ENCODE measurements at regions not wholly inside any gene's neighbourhood (a gene's known extent, or its start where the extent isn't known, plus 50 kb on each side); places are given as distances from the start of the nearest gene placed in this dataset.

- Histone ChIP-seq H3K36me3 (no peaks in the 10 kb centered on the region), H3K27ac (no peak overlapping the region), H3K27me3 (no peaks in the 10 kb centered on the region), H3K9me3 (no peaks in the 10 kb centered on the region), H3K4me3 (no peak overlapping the region), H3K4me1 (no peaks in the 10 kb centered on the region)
- no peak for DNase-seq (ENCODE audit: low spot score in 2 of 2)
- TF ChIP-seq, protein P1, sequence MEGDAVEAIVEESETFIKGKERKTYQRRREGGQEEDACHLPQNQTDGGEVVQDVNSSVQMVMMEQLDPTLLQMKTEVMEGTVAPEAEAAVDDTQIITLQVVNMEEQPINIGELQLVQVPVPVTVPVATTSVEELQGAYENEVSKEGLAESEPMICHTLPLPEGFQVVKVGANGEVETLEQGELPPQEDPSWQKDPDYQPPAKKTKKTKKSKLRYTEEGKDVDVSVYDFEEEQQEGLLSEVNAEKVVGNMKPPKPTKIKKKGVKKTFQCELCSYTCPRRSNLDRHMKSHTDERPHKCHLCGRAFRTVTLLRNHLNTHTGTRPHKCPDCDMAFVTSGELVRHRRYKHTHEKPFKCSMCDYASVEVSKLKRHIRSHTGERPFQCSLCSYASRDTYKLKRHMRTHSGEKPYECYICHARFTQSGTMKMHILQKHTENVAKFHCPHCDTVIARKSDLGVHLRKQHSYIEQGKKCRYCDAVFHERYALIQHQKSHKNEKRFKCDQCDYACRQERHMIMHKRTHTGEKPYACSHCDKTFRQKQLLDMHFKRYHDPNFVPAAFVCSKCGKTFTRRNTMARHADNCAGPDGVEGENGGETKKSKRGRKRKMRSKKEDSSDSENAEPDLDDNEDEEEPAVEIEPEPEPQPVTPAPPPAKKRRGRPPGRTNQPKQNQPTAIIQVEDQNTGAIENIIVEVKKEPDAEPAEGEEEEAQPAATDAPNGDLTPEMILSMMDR (IDR thresholded peaks at IDR 0.05): no peak
- intact Hi-C loops (cut with DNase I): no loop called here
Observed at GRCh38 chr20:60963146-60963545, 288.9 kb upstream of the CDH4 start.

DNA sequence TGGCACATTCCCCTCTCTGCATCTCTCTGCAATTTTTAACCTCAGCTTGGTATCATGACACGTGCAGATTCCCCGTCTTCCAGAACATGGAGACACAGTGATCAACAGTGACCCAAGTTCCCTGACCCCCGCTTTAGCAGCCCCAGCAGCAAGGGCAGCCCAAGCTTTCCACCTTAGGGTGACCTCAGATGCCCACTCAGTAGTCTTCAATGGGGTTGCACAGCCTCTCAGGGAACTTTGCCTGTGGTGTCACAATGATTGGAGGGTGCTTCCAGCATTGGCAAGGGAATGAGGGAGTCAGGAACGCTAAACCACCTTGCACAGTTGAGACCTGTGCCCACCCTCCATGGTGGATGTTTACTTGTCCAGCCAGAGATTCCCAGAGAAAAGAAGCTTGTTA is 287.1 kb upstream of the CDH4 start:
- Histone ChIP-seq H3K9me3 (no peaks in the 10 kb centered on the region), H3K4me1 (no peaks in the 10 kb centered on the region), H3K4me3 (no peak overlapping the region), H3K27ac (no peak overlapping the region), H3K36me3 (no peaks in the 10 kb centered on the region), H3K27me3 (no peaks in the 10 kb centered on the region)
- intact Hi-C loops (cut with DNase I): no loop called here
- TF ChIP-seq, protein P1 (IDR thresholded peaks at IDR 0.05): no peak
- DNase-seq (ENCODE audit: low spot score in 2 of 2): no peak

DNA sequence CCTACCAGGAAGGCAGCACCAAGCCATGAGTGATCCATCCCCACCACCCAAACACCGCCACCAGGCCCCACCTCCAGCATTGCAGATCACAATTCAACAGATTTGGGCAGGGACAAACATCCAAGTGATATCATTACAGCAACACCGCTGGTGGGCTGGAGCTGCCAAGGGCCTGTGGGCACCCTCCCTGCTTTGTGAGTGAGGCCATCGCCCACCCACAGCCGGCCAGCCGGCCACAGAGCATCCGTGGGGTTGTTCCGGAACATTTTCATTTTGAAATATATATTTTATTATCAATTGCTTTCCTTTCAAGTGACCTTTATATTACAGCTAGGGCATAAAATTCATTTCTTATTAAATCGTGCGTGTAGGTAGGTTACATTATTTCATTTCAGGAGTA is 286.0 kb upstream of the CDH4 start:
- Histone ChIP-seq H3K4me1 (no peaks in the 10 kb centered on the region), H3K4me3 (no peak overlapping the region), H3K27ac (no peak overlapping the region), H3K27me3 (no peaks in the 10 kb centered on the region), H3K36me3 (no peaks in the 10 kb centered on the region), H3K9me3 (no peaks in the 10 kb centered on the region)
- no peak for DNase-seq (ENCODE audit: low spot score in 2 of 2)
- TF ChIP-seq, protein P1 (IDR thresholded peaks at IDR 0.05): no peak
- intact Hi-C loops (cut with DNase I): no loop called here

- Histone ChIP-seq H3K4me3 (no peak overlapping the region), H3K9me3 (no peaks in the 10 kb centered on the region), H3K36me3 (no peaks in the 10 kb centered on the region), H3K27me3 (no peaks in the 10 kb centered on the region), H3K27ac (no peak overlapping the region), H3K4me1 (no peaks in the 10 kb centered on the region)
- DNase-seq (ENCODE audit: low spot score in 2 of 2): no peak
- intact Hi-C loops (cut with DNase I): no loop called here
- TF ChIP-seq, protein P1 (IDR thresholded peaks at IDR 0.05): no peak
Observed at GRCh38 chr20:60966766-60967165, 285.3 kb upstream of the CDH4 start.

- intact Hi-C loops (cut with DNase I): no loop called here
- TF ChIP-seq, protein P1 (IDR thresholded peaks at IDR 0.05): no peak
- Histone ChIP-seq H3K4me3 (no peak overlapping the region), H3K27me3 (no peaks in the 10 kb centered on the region), H3K4me1 (no peaks in the 10 kb centered on the region), H3K27ac (no peak overlapping the region), H3K9me3 (no peaks in the 10 kb centered on the region), H3K36me3 (no peaks in the 10 kb centered on the region)
- no peak for DNase-seq (ENCODE audit: low spot score in 2 of 2)
Observed at GRCh38 chr20:60967431-60968316, 284.4 kb upstream of the CDH4 start.

Measured in ascending aorta (tissue), 2 donors.